SU-DHL-6 (cell line): ENCODE measurements at regions not wholly inside any gene's neighbourhood (a gene's known extent, or its start where the extent isn't known, plus 50 kb on each side); places are given as distances from the start of the nearest gene placed in this dataset.

Source experiments
- H2AFZ ChIP-seq: fragments of 200-600 bp; sonication (generic); 2 replicates; pipeline ENCODE4 v1.6.1; 2014; ENCODE audit warnings: low read depth, mild to moderate bottlenecking, moderate library complexity, mixed read lengths, antibody characterized with exemption, low read length; ENCODE audit not compliant: severe bottlenecking
- H3F3A ChIP-seq: fragments of 200-600 bp; shearing (Covaris generic); 2 replicates; pipeline ENCODE4 v1.6.0; 2016; ENCODE audit warnings: antibody characterized with exemption, mild to moderate bottlenecking; ENCODE audit not compliant: insufficient read depth
- H3K27ac ChIP-seq: fragments of 200-600 bp; sonication (generic); 2 replicates; pipeline ENCODE4 v1.5.1; 2016; ENCODE audit warnings: low read depth, mild to moderate bottlenecking, low read length, moderate library complexity, mixed read lengths
- H3K27me3 ChIP-seq: fragments of 200-600 bp; sonication (generic), shearing (Covaris generic); 2 replicates; pipeline ENCODE4 v1.6.0; 2014; ENCODE audit warnings: mild to moderate bottlenecking, low read length
- H3K36me3 ChIP-seq: fragments of 200-600 bp; sonication (generic); 2 replicates; pipeline ENCODE4 v1.6.1; 2014; ENCODE audit warnings: mild to moderate bottlenecking, low read length, mixed read lengths
- H3K4me2 ChIP-seq: fragments of 300-600, 200-600 bp; shearing (Covaris generic), sonication (generic); 2 replicates; pipeline ENCODE4 v1.6.0; 2014; ENCODE audit warnings: low read length, low read depth, mild to moderate bottlenecking; ENCODE audit not compliant: poor library complexity, severe bottlenecking
- H3K4me3 ChIP-seq: fragments of 200-600 bp; sonication (generic); 2 replicates; pipeline ENCODE4 v1.5.1; 2014; ENCODE audit warnings: antibody characterized with exemption, low read length, mild to moderate bottlenecking, mixed read lengths; ENCODE audit not compliant: insufficient read depth, poor library complexity, severe bottlenecking
- H3K79me2 ChIP-seq: fragments of 200-600 bp; sonication (generic); 2 replicates; pipeline ENCODE4 v1.6.1; 2014; ENCODE audit warnings: mild to moderate bottlenecking, low read length, moderate library complexity; ENCODE audit not compliant: insufficient read depth
- H3K9ac ChIP-seq: fragments of 200-600 bp; sonication (generic); 2 replicates; pipeline ENCODE4 v1.7.0; 2014; ENCODE audit warnings: mild to moderate bottlenecking, low read length
- H3K9me2 ChIP-seq: fragments of 200-600 bp; sonication (generic); replicated peaks from 2 replicates; pipeline ENCODE4 v1.6.1; 2014; ENCODE audit warnings: low read length; ENCODE audit not compliant: insufficient read depth
- H3K9me3 ChIP-seq: fragments of 200-600 bp; sonication (generic); 2 replicates; pipeline ENCODE4 v1.6.1; 2014; ENCODE audit warnings: low read length, mixed read lengths; ENCODE audit not compliant: insufficient read depth
- H4K20me1 ChIP-seq: fragments of 200-600 bp; sonication (generic); 2 replicates; pipeline ENCODE4 v1.6.1; 2014; ENCODE audit warnings: low read depth, mild to moderate bottlenecking, antibody characterized with exemption, low read length, moderate library complexity, mixed read lengths
- CTCF ChIP-seq: fragments of 200-600 bp; sonication (generic); IDR thresholded peaks from one replicate; pipeline ENCODE4 v1.5.1; 2017; ENCODE audit warnings: antibody characterized with exemption, mild to moderate bottlenecking, low read length, moderate library complexity; ENCODE audit not compliant: insufficient read depth, poor library complexity, severe bottlenecking
- EZH2phosphoT487 ChIP-seq: fragments of 200-600 bp; sonication (generic), shearing (Covaris generic); conservative IDR thresholded peaks from 2 replicates; pipeline ENCODE4 v1.6.1; 2018; ENCODE audit warnings: mild to moderate bottlenecking, antibody characterized with exemption, low read length, moderate library complexity, mixed read lengths

DNA sequence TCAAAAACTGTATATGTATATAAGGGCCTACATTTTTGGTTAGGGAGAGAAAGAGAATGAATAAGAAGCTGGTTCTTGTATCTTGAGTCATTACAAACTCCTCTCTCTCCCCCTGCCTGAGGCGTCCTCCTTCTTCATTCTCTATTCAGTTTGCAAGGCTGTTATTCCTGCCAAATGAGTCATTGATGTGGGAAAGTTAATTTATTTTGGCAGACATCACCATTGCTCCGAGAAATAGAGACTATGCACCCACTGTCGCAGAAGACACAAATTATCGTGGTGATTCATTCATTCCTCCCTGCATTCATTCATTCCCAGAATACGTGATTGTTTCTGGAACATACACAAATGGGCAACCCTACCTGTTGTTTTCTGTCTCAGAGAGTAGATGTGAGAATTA lies 112.5 kb upstream of the MED13L start:
- Histone ChIP-seq H3K9me3 (no peaks in the 10 kb centered on the region), H3K79me2 (no peaks in the 10 kb centered on the region), H3K27ac (no peak overlapping the region), H3K4me3 (no peak overlapping the region), H3K27me3 (no peaks in the 10 kb centered on the region), H3K9ac (no peak overlapping the region), H3K36me3 (no peaks in the 10 kb centered on the region), H3K4me2 (no peak overlapping the region), H3F3A (no peaks in the 10 kb centered on the region), H2AFZ (no peak overlapping the region), H4K20me1 (no peaks in the 10 kb centered on the region), H3K9me2 (no peaks in the 10 kb centered on the region)
- TF ChIP-seq CTCF = no peak
- TF ChIP-seq EZH2phosphoT487 = no peak

GRCh38 chr12:116390401-116391335 lies 113.2 kb upstream of the MED13L start:
- no peak overlapping the region for H3K4me2 ChIP-seq
- H3K9ac ChIP-seq = no peak overlapping the region
- H3K36me3 ChIP-seq = no peaks in the 10 kb centered on the region
- H3K9me3 ChIP-seq = no peaks in the 10 kb centered on the region
- H3F3A ChIP-seq = no peaks in the 10 kb centered on the region
- TF ChIP-seq EZH2phosphoT487 (no peak), CTCF (no peak)
- no peak overlapping the region for H3K27ac ChIP-seq
- H3K9me2 ChIP-seq = no peaks in the 10 kb centered on the region
- H3K27me3 ChIP-seq = no peaks in the 10 kb centered on the region
- H2AFZ ChIP-seq = no peak overlapping the region
- H3K79me2 ChIP-seq = no peaks in the 10 kb centered on the region
- no peak overlapping the region for H3K4me3 ChIP-seq
- no peaks in the 10 kb centered on the region for H4K20me1 ChIP-seq

- no peaks in the 10 kb centered on the region for H3K36me3 ChIP-seq
- no peaks in the 10 kb centered on the region for H3K9me2 ChIP-seq
- H3K4me3 ChIP-seq = no peak overlapping the region
- no peaks in the 10 kb centered on the region for H3F3A ChIP-seq
- H3K9ac ChIP-seq = no peak overlapping the region
- H2AFZ ChIP-seq = no peak overlapping the region
- no peaks in the 10 kb centered on the region for H3K27me3 ChIP-seq
- no peak overlapping the region for H3K27ac ChIP-seq
- TF ChIP-seq CTCF (no peak), EZH2phosphoT487 (no peak)
- H4K20me1 ChIP-seq = no peaks in the 10 kb centered on the region
- no peaks in the 10 kb centered on the region for H3K9me3 ChIP-seq
- no peaks in the 10 kb centered on the region for H3K79me2 ChIP-seq
- H3K4me2 ChIP-seq = no peak overlapping the region
Observed at GRCh38 chr12:116391501-116391900, 114.0 kb upstream of the MED13L start.
